Natural killer cell (primary cell): ENCODE measurements at regions not wholly inside any gene's neighbourhood (a gene's known extent, or its start where the extent isn't known, plus 50 kb on each side); places are given as distances from the start of the nearest gene placed in this dataset.

Experiments used
- ATAC-seq, 3 donors: fragments of 150-1000 bp in 2 of 3; fragments of 200-7000 bp in 1 of 3; cut with Tn5 transposase; 1 replicate in 1 of 3; 2 replicates in 2 of 3; pipeline ENCODE4 v1.10.0; 2021; ENCODE audit warnings: mild to moderate bottlenecking in 2 of 3, moderate library complexity in 2 of 3
- DNase-seq, 2 donors: peaks; one replicate each; pipeline versions ENCODE4 v3.0.0 to v3.0.0-alpha.2; 2013 to 2021; ENCODE audit warnings: mixed read lengths in 1 of 2
- H3K27ac ChIP-seq: one replicate; pipeline ENCODE4 v1.5.1; 2013; ENCODE audit warnings: mild to moderate bottlenecking, low read length
- H3K27me3 ChIP-seq: one replicate; pipeline ENCODE4 v1.6.1; 2013; ENCODE audit warnings: low read length; ENCODE audit not compliant: control insufficient read depth, insufficient read depth
- H3K36me3 ChIP-seq: one replicate; pipeline ENCODE4 v1.6.1; 2013; ENCODE audit warnings: low read length; ENCODE audit not compliant: control insufficient read depth, insufficient read depth
- H3K4me1 ChIP-seq: one replicate; pipeline ENCODE4 v1.6.1; 2013; ENCODE audit warnings: low read length; ENCODE audit not compliant: control insufficient read depth, insufficient read depth
- H3K4me3 ChIP-seq: one replicate; pipeline ENCODE4 v1.5.1; 2013; ENCODE audit warnings: low read length
- H3K9me3 ChIP-seq: one replicate; pipeline ENCODE4 v1.6.1; 2013; ENCODE audit warnings: low read length; ENCODE audit not compliant: control insufficient read depth, insufficient read depth
- H3K27ac Mint-ChIP-seq, 2 donors: one replicate each; pipeline ENCODE4 v1.8.0; 2022; ENCODE audit warnings: mild to moderate bottlenecking in 2 of 2, mixed read lengths in 2 of 2, moderate library complexity in 1 of 2
- H3K27me3 Mint-ChIP-seq, 2 donors: one replicate each; pipeline ENCODE4 v1.8.0; 2022; ENCODE audit warnings: low read depth in 2 of 2, mixed read lengths in 2 of 2
- H3K36me3 Mint-ChIP-seq: one replicate; pipeline ENCODE4 v1.8.0; 2022; ENCODE audit warnings: mixed read lengths
- H3K4me1 Mint-ChIP-seq, 2 donors: one replicate each; pipeline ENCODE4 v1.8.0; 2022; ENCODE audit warnings: mixed read lengths in 2 of 2
- H3K4me3 Mint-ChIP-seq: one replicate; pipeline ENCODE4 v1.8.0; 2022; ENCODE audit warnings: mild to moderate bottlenecking, moderate library complexity, mixed read lengths
- H3K9me3 Mint-ChIP-seq, 2 donors: one replicate each; pipeline ENCODE4 v1.8.0; 2022; ENCODE audit warnings: mixed read lengths in 2 of 2
- CTCF ChIP-seq: fragments of 200-600 bp; IDR thresholded peaks from one replicate; pipeline ENCODE4 v1.8.0; 2022; ENCODE audit warnings: antibody characterized with exemption
- WGBS: methylation state at CpG from one replicate; pipeline ENCODE4 v1.1.7; 2013; ENCODE audit warnings: missing lambda C conversion rate; ENCODE audit not compliant: insufficient coverage; 5-methylcytosine and 5-hydroxymethylcytosine counted together
- intact Hi-C: fragments of 100-400 bp; cut with micrococcal nuclease; formaldehyde crosslinking; loops from one replicate; pipeline ENCODE4 v1.14.2; 2022

DNA sequence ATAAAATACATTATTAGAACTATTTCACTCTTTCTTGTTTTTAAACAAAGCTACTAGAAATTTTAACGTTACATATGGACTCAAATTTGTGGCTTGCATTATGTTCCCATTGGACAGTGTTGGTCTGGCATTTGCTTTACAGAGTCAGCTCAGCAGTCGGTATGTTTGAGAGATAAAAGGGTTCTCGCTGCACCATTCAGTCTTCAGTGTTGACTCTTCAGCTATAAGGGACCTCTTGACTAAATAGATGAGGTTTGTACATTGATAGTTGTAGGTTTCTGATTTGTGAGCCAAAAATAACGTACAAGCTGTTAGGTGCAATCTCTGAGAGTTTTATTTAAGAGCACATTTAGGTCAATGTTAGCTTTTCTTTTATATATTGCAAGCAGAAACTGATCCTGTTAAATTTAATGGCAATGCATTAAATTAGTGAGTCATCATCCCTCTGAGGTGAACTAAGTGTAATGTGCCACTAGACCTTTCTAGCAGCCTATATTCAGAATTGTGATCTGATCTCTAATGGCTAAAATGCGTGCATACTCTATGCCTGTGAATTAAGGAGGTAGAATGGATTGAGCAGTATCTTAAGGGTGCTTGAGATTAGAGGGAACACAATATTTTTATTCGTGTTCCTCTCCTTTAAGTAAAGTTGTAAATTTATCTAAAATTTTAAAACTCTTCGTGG is 485.6 kb upstream of the SYNCRIP start:
- Histone ChIP-seq H3K27me3 (no peaks in the 10 kb centered on the region), H3K27ac (no peak overlapping the region), H3K9me3 (peaks cover 3% of the 10 kb centered on the region), H3K36me3 (no peaks in the 10 kb centered on the region), H3K4me1 (no peaks in the 10 kb centered on the region), H3K4me3 (no peak overlapping the region)
- no peak overlapping the region for H3K4me3 Mint-ChIP-seq
- 55% methylated on average over 4 of the region's 7 CpGs for WGBS
- no peak overlapping the region for H3K27ac Mint-ChIP-seq
- intact Hi-C loops, result no loop called here
- no peaks in the 10 kb centered on the region for H3K27me3 Mint-ChIP-seq
- ATAC-seq (no peak), DNase-seq (no peak)
- no peaks in the 10 kb centered on the region for H3K4me1 Mint-ChIP-seq
- H3K9me3 Mint-ChIP-seq, result peaks cover 26 to 27% of the 10 kb centered on the region in 2 donors
- peaks cover 8% of the 10 kb centered on the region for H3K36me3 Mint-ChIP-seq
- TF ChIP-seq CTCF, result no peak

- Histone ChIP-seq H3K36me3 (no peaks in the 10 kb centered on the region), H3K27ac (no peak overlapping the region), H3K9me3 (no peaks in the 10 kb centered on the region), H3K4me3 (no peak overlapping the region), H3K4me1 (no peaks in the 10 kb centered on the region), H3K27me3 (no peaks in the 10 kb centered on the region)
- ATAC-seq (no peak), DNase-seq (no peak)
- intact Hi-C loops, result no loop called here
- peaks cover 16 to 21% of the 10 kb centered on the region in 2 donors for H3K9me3 Mint-ChIP-seq
- no peak for TF ChIP-seq CTCF
- no peak overlapping the region for H3K4me3 Mint-ChIP-seq
- H3K36me3 Mint-ChIP-seq, result no peaks in the 10 kb centered on the region
- no peaks in the 10 kb centered on the region for H3K4me1 Mint-ChIP-seq
- no peaks in the 10 kb centered on the region for H3K27me3 Mint-ChIP-seq
- no peak overlapping the region for H3K27ac Mint-ChIP-seq
These were observed 479.4 kb upstream of the SYNCRIP start for GRCh38 chr6:86122086-86122485.

DNA sequence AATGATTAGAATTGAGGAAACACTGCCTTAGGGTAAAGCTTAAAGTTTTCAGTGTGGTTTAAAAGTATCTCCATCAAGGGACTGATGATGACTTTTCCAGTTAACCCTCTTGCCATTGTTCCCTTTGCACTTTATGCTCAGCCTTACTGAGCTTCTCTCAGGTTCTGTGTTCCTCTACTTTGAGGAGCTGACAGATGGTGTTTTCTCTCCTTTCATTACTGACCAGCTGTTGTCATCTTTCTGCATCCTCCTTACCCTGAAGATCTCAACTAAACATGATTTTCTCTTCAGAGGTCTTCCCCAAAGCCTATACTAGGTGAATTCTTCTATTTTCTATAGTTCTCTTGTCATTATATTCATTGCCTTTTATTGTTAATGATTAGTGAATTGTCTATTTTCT is 475.6 kb upstream of the SYNCRIP start:
- Mint-ChIP-seq H3K4me3 (no peak overlapping the region), H3K27me3 (no peaks in the 10 kb centered on the region), H3K27ac (no peak overlapping the region), H3K9me3 (peaks cover 12 to 23% of the 10 kb centered on the region in 2 donors), H3K36me3 (peaks cover 15% of the 10 kb centered on the region), H3K4me1 (no peaks in the 10 kb centered on the region)
- no peak for DNase-seq
- no peak overlapping the region for H3K27ac ChIP-seq
- no peak for TF ChIP-seq CTCF
- H3K9me3 ChIP-seq, result peaks cover 9% of the 10 kb centered on the region
- H3K4me3 ChIP-seq, result no peak overlapping the region
- H3K27me3 ChIP-seq, result no peaks in the 10 kb centered on the region
- no peaks in the 10 kb centered on the region for H3K36me3 ChIP-seq
- no peaks in the 10 kb centered on the region for H3K4me1 ChIP-seq
- intact Hi-C loops, result no loop called here
- ATAC-seq, result no peak

- no peaks in the 10 kb centered on the region for H3K36me3 ChIP-seq
- intact Hi-C loops, result no loop called here
- H3K4me3 Mint-ChIP-seq, result no peak overlapping the region
- H3K27ac Mint-ChIP-seq, result no peak overlapping the region
- no peak overlapping the region for H3K27ac ChIP-seq
- H3K9me3 Mint-ChIP-seq, result peaks cover 9 to 24% of the 10 kb centered on the region in 2 donors
- H3K4me3 ChIP-seq, result no peak overlapping the region
- H3K27me3 Mint-ChIP-seq, result no peaks in the 10 kb centered on the region
- no peak for ATAC-seq
- H3K9me3 ChIP-seq, result no peaks in the 10 kb centered on the region
- peaks cover 6% of the 10 kb centered on the region for H3K36me3 Mint-ChIP-seq
- no peaks in the 10 kb centered on the region for H3K4me1 Mint-ChIP-seq
- no peaks in the 10 kb centered on the region for H3K27me3 ChIP-seq
- no peak for DNase-seq
- 73% methylated on average over 2 of the region's 2 CpGs for WGBS
- TF ChIP-seq CTCF, result no peak
- no peaks in the 10 kb centered on the region for H3K4me1 ChIP-seq
These were observed 465.3 kb upstream of the SYNCRIP start for GRCh38 chr6:86107985-86108384.
